CD1c-positive myeloid dendritic cell (primary cell): ENCODE measurements at regions not wholly inside any gene's neighbourhood (a gene's known extent, or its start where the extent isn't known, plus 50 kb on each side); places are given as distances from the start of the nearest gene placed in this dataset.
"Not testable (repeated sequence)": the region's sequence is repeated elsewhere in the genome, so short reads cannot be mapped to it uniquely, and the experiment has no call there.

Source experiments
- DNase-seq: peaks from one replicate; pipeline ENCODE4 v3.0.0-alpha.2; 2016; ENCODE audit errors: extremely low spot score

DNA sequence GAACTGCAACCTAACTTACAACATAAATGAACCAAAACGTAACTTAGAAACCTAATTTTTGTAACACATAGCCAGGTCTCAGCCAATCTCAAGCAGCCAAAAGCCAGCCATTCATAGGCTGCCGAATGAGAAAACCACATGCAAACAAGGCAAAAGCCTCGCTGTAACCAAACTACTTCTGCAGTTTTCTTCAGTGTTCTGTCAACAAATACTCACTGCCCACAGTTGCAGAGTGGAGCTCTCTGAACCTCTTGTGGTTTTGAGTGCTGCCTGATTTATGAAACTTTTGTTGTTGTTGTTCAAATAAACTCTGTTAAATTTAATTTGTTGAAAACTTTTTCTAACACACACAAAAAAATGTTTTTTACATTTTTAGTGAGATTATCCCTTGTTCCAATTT is 251.2 kb downstream of the PAPSS1 start:
- DNase-seq: no peak

- no peak for DNase-seq
Observed at GRCh38 chr4:107468156-107468555, 251.9 kb downstream of the PAPSS1 start.

DNA sequence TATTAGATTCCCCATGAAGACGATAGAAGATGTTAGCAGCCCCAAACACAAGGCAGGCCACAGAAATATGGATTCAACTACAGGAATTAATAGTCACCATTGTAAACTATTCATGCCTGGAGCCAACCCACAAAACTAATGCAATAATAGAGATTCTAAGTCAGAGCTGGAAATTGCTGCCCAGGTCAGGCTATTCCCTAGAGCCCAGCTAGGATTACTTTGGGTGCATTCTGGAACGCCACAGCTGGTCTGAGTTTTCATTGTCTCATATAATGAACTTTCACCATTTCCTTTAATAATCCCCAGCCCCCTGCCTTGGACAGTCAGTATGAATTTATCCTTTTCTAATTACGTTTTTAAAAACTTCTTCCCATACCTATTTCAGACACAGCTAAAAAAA is 252.6 kb downstream of the PAPSS1 start:
- DNase-seq: no peak

DNA sequence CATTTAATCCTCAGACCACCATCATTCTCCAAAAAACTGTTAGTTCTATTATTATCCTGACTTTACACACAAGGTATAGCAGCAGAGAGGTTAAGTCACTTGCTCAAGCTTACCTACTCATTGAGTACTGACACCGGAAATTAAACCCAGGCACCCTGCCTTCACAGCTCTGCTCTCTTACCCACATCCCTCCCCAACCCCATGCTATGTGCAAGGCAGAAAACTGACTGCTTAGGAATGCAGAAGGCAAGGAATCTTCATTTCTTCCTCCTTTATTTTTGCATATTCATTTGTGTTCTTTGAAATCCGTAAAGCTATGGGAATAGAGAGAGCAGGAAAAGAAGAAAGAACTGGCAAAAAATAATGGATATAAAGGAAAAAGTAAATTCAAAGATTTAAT is 261.8 kb downstream of the PAPSS1 start:
- no peak for DNase-seq

DNA sequence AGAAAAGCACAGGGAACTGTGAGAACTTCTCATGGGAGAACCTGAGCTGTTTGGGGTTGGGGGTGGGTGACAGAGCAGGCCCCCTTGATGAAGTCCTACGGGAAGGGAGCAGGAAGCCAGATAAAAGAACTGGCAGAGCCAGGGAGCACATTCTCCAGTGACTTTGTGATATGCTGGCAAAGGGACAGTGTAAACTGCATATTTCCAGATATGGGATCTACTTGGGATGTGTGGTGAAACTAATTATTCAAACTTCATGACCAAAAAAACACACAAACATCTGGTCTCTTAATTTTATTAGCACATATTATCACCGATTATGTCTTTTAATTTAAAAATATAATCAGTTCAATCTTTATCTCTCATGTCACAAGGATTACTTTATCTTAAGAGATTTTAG is 266.0 kb downstream of the PAPSS1 start:
- no peak for DNase-seq

DNA sequence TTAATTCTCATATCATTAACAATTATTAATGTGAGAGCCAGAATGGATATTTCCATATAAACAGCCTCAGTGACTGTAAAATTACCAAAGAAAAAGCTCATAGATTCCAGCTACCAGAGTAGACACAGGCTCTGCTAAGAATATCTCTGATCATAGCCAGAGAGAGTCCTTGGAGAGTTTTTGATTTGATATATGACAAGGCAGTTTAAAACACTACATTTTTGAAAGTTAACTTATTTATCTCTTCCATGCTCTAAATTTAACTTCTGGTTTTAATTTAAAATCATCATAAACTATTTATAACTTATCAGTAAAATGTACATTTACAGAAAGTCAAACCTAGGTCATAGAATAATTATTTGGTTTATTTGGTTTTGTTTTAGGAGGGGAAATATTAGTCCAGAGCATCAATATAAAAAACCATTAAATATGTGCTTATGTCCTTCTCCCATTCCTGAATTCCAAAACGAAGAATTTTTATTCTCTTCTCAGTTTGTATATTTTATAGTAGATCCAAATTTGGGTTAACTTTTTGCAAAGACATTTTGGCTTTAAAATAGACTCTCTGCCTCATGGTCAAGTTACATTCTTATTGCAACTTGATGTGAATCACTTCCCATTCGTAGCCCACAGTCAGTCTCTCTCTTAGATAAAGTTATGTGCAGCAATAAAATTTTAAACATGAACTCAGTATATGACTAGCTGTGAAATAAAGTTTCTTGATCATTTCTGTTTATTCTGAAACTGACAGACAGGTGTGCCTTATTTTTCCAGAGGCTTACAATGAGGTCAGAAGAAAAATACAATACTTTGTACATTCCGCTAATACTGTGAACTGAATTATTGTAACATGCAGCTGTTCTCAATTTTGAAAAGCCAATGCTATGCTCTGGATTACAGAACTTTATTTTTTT is 267.1 kb downstream of the PAPSS1 start:
- DNase-seq: no peak

DNA sequence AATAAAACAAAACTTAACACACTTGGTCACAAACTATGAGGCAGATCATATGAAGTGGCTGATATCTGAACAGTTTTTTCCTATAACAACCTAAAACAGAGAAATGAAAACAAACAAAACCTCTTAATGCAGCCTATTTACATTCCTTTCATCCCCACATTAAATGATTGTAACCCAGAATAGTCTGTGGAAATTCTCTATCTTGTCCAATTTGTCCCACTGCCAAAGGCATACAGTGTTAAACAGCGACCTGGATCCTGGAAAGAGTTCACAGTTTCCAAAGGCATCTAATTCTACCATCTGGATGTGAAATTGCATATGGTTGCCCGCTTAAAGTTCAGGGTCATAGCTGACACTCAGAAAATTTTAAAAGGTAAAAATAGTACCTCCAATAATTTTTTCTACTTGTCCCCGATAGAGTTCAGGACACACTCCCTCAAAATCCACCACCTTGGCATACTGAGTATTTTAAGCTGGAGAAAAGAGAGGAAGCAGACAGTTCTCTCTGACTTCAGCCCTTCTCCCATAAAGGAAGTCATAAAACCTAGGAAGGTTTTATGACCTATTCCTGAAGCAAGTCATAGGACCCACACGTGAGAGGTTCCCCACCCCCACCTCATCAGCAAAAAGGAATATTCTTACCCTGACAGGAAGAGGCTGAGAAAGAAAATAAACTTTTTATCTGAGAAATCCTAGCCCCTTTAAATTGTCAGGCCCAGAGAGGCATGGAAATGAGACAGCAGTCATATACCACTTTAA is 270.2 kb downstream of the PAPSS1 start:
- DNase-seq: no peak

DNA sequence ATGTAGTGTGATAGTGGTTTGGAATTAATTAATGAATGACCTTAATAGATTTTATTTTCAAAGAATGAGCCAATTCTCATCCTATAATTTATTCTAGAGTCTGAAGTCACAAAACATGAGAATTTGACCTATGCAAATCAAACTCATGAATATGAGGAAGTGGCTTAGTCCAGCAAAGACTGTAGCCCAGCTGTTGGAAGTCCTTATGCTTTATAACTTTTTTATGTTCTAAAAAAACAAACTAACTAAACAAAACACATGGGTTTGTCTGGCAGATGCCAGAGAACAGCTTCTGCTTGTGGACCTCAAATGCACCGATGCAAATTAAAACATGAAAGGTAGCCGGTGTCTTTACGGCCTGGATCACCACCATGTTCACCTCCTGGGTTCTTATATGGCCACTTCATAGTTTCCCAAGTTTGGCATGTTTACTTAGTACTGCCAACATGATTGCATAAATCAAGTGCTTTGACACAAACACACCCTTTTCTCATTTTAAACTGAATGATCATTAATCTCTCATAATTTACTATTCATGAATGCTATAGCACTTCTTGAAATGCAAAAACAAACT is 277.4 kb downstream of the PAPSS1 start:
- no peak for DNase-seq

DNA sequence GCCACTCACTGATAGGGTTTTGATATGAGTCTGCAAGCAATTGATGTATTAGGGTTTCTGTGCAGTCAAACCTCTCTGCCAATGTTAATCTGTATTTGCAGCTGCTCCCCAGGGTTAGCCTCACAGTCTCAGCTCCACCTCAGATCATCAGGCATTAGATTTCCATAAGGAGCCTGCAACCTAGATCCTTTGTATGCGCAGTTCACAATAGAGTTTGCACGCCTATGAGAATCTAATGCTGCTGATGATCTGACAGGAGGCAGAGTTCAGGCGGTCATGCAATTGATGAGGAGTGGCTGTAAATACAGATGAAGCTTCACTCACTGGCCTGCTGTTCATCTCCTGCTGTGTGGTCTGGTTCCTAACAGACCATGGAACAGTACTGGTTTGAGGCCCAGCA is 280.6 kb downstream of the PAPSS1 start:
- no peak for DNase-seq

DNA sequence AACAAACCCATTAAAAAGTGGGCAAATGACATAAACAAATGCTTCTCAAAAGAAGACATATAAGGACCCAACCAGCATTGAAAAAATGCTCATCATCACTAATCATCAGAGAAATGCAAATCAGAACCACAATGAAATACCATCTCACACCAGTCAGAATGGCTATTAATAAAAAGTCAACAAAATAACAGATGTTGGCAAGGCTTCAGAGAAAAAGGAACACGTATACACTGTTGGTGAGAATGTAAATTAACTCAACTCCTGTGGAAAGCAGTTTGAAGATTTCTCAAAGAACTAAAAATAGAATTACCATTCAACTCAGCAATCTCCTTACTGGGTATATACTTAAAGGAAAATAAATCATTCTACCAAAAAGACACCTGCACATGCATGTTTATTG is 283.6 kb downstream of the PAPSS1 start:
- not testable (repeated sequence) for DNase-seq

GRCh38 chr4:107432451-107432850 is 287.6 kb downstream of the PAPSS1 start:
- DNase-seq: no peak

- no peak for DNase-seq
Observed at GRCh38 chr4:107423677-107424405, 296.2 kb downstream of the PAPSS1 start.

DNA sequence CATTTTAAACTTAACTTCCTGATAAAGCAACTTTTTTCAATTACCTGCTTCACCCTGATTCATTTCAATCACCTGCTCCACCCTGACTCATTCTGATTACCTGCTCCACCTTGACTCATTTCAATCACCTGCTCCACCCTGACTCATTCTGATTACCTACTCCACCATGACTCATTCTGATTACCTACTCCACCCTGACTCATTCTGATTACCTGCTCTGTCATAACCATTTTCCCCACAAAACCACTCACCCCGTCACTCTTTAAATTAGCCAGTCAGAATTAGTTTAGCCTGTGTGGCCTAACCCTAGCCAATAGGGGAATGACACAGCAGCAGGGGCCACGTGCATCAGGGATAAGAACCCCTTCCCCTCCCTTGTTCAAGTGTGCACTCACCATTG is 300.5 kb downstream of the PAPSS1 start:
- DNase-seq: not testable (repeated sequence)

DNA sequence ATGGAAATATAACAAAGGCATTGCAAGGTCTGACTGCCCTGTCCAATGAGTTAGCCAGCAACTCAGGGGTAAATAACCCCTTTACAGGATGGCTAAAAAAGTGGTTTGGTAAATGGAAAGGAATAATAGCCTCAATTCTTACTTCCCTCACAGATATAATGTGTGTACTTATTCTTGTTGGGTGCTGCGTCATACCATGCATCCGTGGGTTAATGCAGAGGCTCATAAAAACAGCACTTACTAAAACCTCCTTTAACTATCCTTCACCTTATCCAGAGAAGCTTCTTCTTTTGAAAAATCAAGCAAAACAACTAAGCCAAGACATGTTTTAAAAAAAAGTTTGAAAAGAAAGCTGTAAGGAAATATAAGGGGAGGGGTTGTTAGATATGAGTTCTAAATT is 301.0 kb downstream of the PAPSS1 start:
- no peak for DNase-seq

DNA sequence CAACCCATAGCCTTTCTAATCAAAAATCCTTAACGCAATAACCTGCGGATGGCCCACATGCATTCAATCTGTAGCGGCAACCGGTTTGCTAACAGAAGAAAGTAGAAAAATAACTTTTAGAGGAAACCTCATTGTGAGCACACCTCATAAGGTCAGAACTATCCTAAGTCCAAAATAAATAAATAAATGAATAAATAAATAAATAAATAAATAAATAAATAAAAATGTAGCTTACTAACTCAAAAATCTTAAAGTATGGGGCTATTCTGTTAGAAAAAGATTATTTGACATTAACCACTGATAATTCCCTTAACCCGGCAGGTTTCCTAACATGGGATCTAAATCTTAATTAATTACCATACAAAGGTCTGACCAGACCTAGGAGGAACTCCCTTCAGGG is 304.5 kb downstream of the PAPSS1 start:
- not testable (repeated sequence) for DNase-seq

GRCh38 chr4:107409872-107410271 is 310.2 kb downstream of the PAPSS1 start:
- DNase-seq: not testable (repeated sequence)

DNA sequence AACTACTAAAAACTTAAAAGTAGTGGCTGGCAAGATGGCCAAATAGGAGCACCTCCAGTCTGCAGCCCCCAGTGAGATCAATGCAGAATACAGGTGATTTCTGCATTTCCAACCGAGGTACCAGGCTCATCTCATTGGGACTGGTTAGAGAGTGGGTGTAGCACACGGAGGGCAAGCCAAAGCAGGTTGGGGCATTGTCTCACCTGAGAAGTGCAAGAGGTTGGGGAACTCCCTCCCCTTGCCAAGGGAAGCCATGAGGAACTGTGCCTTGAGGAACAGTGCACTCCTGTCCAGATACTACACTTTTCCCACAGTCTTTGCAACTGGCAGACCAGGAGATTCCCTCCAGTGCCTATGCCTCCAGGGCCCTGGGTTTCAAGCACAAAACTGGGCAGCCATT is 311.1 kb downstream of the PAPSS1 start:
- no peak for DNase-seq

GRCh38 chr4:107404591-107405300 is 315.3 kb downstream of the PAPSS1 start:
- DNase-seq: no peak

DNA sequence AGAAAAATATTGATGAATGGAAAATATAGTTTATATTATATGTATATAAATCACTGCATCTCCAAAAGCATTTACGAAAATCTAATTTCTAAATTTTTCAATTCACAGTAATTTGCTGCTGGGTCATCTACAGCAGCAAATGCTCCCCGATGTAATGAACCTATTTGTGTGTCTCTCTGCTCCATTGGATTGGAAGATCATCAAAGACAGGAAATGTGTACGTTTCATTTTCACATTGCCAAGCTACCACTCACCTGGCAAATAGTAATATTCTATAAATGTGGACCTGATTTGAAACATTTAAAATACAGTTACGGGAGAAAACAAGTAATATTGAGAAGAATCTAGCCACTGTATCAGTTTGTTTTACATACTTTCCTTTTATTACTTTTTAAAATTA is 317.7 kb downstream of the PAPSS1 start:
- no peak for DNase-seq

- no peak for DNase-seq
Observed at GRCh38 chr4:107392951-107393350, 327.1 kb downstream of the PAPSS1 start.

DNA sequence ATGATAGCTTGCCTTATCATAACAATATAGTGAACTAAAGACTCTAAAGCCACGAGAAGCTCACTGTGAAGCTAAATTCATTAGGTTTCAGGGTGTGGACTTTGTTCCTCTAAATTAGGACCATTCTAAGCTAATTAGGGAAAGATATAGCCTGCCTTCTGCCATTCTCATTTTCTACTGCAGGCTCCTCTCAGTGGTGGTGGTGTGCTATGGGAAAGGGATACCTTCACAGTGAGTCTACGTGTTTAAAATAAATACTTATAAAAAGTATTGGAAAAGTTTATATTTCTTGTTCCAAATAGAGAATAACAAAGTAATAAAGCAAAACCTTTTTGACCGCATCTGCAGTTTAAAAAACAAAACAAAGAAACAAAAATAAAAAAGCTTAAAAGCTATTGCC is 327.7 kb downstream of the PAPSS1 start:
- no peak for DNase-seq
